ENCODE measurements at regions not wholly inside any gene's neighbourhood (a gene's known extent, or its start where the extent isn't known, plus 50 kb on each side); places are given as distances from the start of the nearest gene placed in this dataset.

DNA sequence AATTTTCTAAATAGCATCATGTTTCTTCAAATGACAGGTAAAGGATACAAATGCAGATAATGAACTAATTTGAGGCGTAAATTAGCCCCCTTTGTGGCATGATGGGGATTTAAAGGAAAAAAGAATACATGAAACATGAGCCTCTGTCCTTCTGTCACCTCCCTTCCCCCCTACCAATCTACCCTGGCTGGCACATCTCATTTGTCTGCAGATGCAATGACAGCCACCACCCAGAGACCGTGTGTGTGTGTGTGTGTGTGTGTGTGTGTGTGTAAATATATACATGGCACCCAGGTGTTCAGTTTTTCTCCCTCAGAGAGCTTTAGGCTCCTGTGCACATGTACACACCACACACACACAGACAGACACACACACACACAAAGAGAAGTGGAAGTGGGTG, 451.1 kb downstream of the RWDD3 start:
- no peaks in the 10 kb centered on the region for H3K4me1 ChIP-seq (ENCODE audit: control insufficient read depth, insufficient read depth, low read length)
- Mint-ChIP-seq H3K27ac (no peak overlapping the region), H3K36me3 (peaks cover under 1% of the 10 kb centered on the region), H3K4me3 (no peak overlapping the region), H3K9me3 (peaks cover 10 to 13% of the 10 kb centered on the region in 2 donors), H3K27me3 (ENCODE audit: low read depth in 2 of 2) (no peaks in the 10 kb centered on the region), H3K4me1 (no peaks in the 10 kb centered on the region)
- DNase-seq (no peak), ATAC-seq (no peak)
- H3K9me3 ChIP-seq (ENCODE audit: control insufficient read depth, insufficient read depth, low read length), result peaks cover 4% of the 10 kb centered on the region
- H3K27me3 ChIP-seq (ENCODE audit: control insufficient read depth, insufficient read depth, low read length), result no peaks in the 10 kb centered on the region
- H3K36me3 ChIP-seq (ENCODE audit: control insufficient read depth, insufficient read depth, low read length), result no peaks in the 10 kb centered on the region
- H3K27ac ChIP-seq (ENCODE audit: low read length), result no peak overlapping the region
- intact Hi-C loops (cut with micrococcal nuclease), result no loop called here
- no CpG with 5 or more reads among the region's 2 CpGs for WGBS (ENCODE audit: insufficient coverage)
- TF ChIP-seq, protein P1, sequence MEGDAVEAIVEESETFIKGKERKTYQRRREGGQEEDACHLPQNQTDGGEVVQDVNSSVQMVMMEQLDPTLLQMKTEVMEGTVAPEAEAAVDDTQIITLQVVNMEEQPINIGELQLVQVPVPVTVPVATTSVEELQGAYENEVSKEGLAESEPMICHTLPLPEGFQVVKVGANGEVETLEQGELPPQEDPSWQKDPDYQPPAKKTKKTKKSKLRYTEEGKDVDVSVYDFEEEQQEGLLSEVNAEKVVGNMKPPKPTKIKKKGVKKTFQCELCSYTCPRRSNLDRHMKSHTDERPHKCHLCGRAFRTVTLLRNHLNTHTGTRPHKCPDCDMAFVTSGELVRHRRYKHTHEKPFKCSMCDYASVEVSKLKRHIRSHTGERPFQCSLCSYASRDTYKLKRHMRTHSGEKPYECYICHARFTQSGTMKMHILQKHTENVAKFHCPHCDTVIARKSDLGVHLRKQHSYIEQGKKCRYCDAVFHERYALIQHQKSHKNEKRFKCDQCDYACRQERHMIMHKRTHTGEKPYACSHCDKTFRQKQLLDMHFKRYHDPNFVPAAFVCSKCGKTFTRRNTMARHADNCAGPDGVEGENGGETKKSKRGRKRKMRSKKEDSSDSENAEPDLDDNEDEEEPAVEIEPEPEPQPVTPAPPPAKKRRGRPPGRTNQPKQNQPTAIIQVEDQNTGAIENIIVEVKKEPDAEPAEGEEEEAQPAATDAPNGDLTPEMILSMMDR (IDR thresholded peaks at IDR 0.05), result no peak
- no peak overlapping the region for H3K4me3 ChIP-seq (ENCODE audit: low read length)

DNA sequence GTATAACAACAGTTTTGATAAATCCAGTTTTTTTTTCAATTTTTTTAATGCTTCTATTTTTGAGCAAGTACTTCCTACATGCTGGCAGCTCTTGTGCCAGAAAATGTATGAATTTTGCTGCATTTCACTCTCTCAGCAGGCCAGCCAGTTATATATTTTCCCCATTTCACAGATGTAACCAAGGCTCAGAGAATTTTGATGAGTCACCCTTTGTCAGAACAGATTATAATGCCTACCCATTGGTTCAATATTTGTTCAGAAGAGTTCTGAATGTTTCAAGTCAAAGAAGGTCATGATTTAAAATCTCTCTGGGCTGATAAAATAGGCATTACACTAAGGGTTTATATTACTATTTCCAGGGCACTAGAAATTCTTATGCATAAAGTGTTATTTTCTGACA, 452.2 kb downstream of the RWDD3 start:
- ATAC-seq (no peak), DNase-seq (no peak)
- H3K4me3 Mint-ChIP-seq, result no peak overlapping the region
- TF ChIP-seq, protein P1 (IDR thresholded peaks at IDR 0.05), result no peak
- H3K9me3 ChIP-seq (ENCODE audit: control insufficient read depth, insufficient read depth, low read length), result peaks cover 4% of the 10 kb centered on the region
- H3K36me3 ChIP-seq (ENCODE audit: control insufficient read depth, insufficient read depth, low read length), result no peaks in the 10 kb centered on the region
- no peak overlapping the region for H3K4me3 ChIP-seq (ENCODE audit: low read length)
- H3K27ac Mint-ChIP-seq, result no peak overlapping the region
- peaks cover 8% of the 10 kb centered on the region for H3K36me3 Mint-ChIP-seq
- intact Hi-C loops (cut with micrococcal nuclease), result no loop called here
- no peak overlapping the region for H3K27ac ChIP-seq (ENCODE audit: low read length)
- H3K4me1 ChIP-seq (ENCODE audit: control insufficient read depth, insufficient read depth, low read length), result no peaks in the 10 kb centered on the region
- H3K27me3 ChIP-seq (ENCODE audit: control insufficient read depth, insufficient read depth, low read length), result no peaks in the 10 kb centered on the region
- H3K27me3 Mint-ChIP-seq (ENCODE audit: low read depth in 2 of 2), result no peaks in the 10 kb centered on the region
- H3K4me1 Mint-ChIP-seq, result no peaks in the 10 kb centered on the region
- H3K9me3 Mint-ChIP-seq, result peaks cover 14 to 16% of the 10 kb centered on the region in 2 donors

DNA sequence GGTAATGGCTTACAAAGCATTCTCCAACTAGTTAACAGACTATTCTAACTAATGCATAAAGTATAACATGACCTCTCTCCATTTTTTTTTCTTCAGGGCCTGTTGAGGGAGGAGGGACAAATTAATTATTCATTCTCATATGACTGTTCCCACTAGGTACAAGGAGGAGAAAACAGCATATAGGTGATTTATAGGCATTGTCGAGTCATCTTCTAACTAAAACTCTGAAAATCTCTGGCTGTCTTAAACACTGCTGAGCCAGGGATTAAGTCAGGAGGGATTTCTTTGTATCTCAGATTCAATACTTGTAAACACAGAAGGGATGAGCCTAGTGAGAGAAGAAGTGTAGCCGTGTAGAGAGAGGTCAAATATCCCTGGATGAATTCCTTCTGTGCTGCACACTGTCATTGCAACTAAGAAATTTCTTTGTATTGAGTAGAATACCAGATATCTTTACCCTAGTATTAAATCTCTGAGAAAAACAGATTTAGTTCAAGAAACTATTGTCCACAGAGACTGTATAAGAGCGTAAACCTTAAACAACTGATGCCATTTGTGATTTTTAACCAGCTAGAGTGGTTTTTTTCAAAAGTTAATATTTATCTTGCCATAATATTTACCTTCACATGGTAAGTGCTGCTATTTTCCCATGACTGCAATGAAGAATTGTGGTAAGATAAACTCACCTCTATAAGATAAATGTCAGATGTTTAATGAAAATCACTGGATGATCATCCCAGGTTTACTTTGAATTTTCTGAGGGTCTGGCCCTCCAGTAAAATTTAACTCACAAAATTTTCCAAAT, 465.3 kb downstream of the RWDD3 start:
- Mint-ChIP-seq H3K4me3 (no peak overlapping the region), H3K9me3 (peaks cover 14 to 30% of the 10 kb centered on the region in 2 donors), H3K4me1 (no peaks in the 10 kb centered on the region), H3K27me3 (ENCODE audit: low read depth in 2 of 2) (no peaks in the 10 kb centered on the region), H3K36me3 (peaks cover 9% of the 10 kb centered on the region), H3K27ac (no peak overlapping the region)
- TF ChIP-seq, protein P1 (IDR thresholded peaks at IDR 0.05), result no peak
- H3K27me3 ChIP-seq (ENCODE audit: control insufficient read depth, insufficient read depth, low read length), result no peaks in the 10 kb centered on the region
- DNase-seq, result no peak
- no peak for ATAC-seq
- no peak overlapping the region for H3K4me3 ChIP-seq (ENCODE audit: low read length)
- H3K27ac ChIP-seq (ENCODE audit: low read length), result no peak overlapping the region
- H3K9me3 ChIP-seq (ENCODE audit: control insufficient read depth, insufficient read depth, low read length), result peaks cover 16% of the 10 kb centered on the region
- WGBS (ENCODE audit: insufficient coverage), result 90% methylated on average over 1 of the region's 3 CpGs
- no peaks in the 10 kb centered on the region for H3K36me3 ChIP-seq (ENCODE audit: control insufficient read depth, insufficient read depth, low read length)
- intact Hi-C loops (cut with micrococcal nuclease), result no loop called here
- no peaks in the 10 kb centered on the region for H3K4me1 ChIP-seq (ENCODE audit: control insufficient read depth, insufficient read depth, low read length)
